Brain microvascular endothelial cell (primary cell): ENCODE measurements at regions not wholly inside any gene's neighbourhood (a gene's known extent, or its start where the extent isn't known, plus 50 kb on each side); places are given as distances from the start of the nearest gene placed in this dataset.

Experiments used
- DNase-seq: peaks from one replicate; pipeline ENCODE4 v3.0.0-alpha.2; 2020
- H3K27ac ChIP-seq: fragments of 250-450 bp; sonication (Bioruptor Pico); 2 replicates; pipeline ENCODE4 v1.5.1; 2020; ENCODE audit warnings: mild to moderate bottlenecking, moderate library complexity
- H3K27me3 ChIP-seq: fragments of 250-450 bp; sonication (Bioruptor Pico); replicated peaks from 2 replicates; pipeline ENCODE4 v1.5.1; 2020; ENCODE audit warnings: mild to moderate bottlenecking
- H3K36me3 ChIP-seq: fragments of 250-450 bp; sonication (Bioruptor Pico); replicated peaks from 2 replicates; pipeline ENCODE4 v1.5.1; 2020; ENCODE audit warnings: mild to moderate bottlenecking
- H3K4me3 ChIP-seq: 2 replicates; pipeline ENCODE4 v1.5.1; 2011; ENCODE audit warnings: low read depth, mild to moderate bottlenecking, control low read depth, low read length, moderate library complexity
- CTCF ChIP-seq: IDR thresholded peaks from 2 replicates; pipeline ENCODE4 v1.5.1; 2011; ENCODE audit warnings: low read depth, mild to moderate bottlenecking, moderate library complexity, low read length, control low read depth, inconsistent platforms; ENCODE audit errors: missing control alignments
- in situ Hi-C: cut with HindIII; loops from 2 replicates; pipeline ENCODE4 v1.10.0; 2017; ENCODE audit warnings: low sequenced_read_pairs, low pct_ligation_motif_present

DNA sequence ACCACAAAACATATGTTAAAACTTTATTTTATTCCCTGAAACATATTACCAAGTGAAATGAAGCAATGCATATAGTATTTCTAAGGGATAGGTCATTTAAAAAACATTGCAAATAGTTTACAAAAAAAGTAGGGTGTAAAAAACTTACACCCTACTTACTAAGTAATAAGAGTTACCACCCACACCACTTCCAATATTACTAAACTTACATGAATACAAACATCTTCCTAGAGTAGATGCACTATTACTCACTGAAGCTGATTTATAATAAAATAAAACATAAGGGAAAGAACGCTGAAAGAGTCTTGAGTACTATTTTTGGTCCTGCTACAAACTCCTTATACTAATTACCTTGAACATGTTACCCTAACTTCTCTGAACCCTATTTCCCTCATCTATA lies 289.4 kb downstream of the HINT1 start:
- Histone ChIP-seq H3K4me3 (no peak overlapping the region), H3K27ac (no peak overlapping the region), H3K27me3 (no peaks in the 10 kb centered on the region), H3K36me3 (no peaks in the 10 kb centered on the region)
- DNase-seq: no peak
- in situ Hi-C loops: no loop called here
- no peak for TF ChIP-seq CTCF

GRCh38 chr5:130874861-130875417 lies 290.1 kb downstream of the HINT1 start:
- no peak for DNase-seq
- no peak for TF ChIP-seq CTCF
- no peak overlapping the region for H3K27ac ChIP-seq
- H3K4me3 ChIP-seq: no peak overlapping the region
- no peaks in the 10 kb centered on the region for H3K27me3 ChIP-seq
- in situ Hi-C loops: no loop called here
- H3K36me3 ChIP-seq: no peaks in the 10 kb centered on the region

DNA sequence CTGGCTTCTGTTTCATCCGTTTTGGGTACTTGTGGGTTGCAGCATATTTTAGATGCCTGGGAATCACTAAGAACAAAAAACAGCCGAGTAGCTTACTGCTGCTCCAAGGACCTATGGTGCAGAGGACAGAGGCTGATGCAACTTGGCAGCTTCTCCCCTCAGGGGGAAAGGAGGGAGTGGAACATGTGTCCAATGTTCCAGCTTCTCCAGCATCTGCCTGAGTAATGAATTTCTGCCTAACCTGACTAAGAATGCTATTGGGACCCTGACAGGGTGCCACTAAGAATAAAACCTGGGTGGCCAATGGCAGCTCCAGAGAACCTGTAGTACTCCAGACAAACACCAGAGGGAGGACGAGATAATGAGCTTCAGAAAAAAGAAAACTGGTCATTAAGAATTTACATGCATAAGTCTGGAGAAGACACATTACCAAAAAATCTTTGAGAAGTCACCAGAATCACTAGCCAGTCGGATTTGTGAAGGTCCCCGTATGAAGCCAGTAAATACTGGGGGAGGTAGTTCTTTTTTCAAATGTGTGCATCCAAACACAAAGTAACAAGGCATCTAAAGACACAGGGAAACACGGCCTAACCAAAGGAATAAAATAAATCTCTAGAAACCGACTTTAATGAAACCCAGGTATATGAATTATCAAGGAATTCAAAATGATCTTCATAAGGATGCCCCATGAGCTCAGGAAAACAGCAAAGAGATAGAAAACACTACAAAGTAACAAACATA lies 293.5 kb downstream of the HINT1 start:
- peak; percentile 33 for DNase-seq
- TF ChIP-seq CTCF: peak; percentile 66
- in situ Hi-C loops: no loop called here

GRCh38 chr5:130870691-130871090 lies 294.4 kb downstream of the HINT1 start:
- in situ Hi-C loops: no loop called here
- TF ChIP-seq CTCF: no peak
- H3K27me3 ChIP-seq: no peaks in the 10 kb centered on the region
- H3K4me3 ChIP-seq: no peak overlapping the region
- no peak for DNase-seq
- no peaks in the 10 kb centered on the region for H3K36me3 ChIP-seq
- no peak overlapping the region for H3K27ac ChIP-seq

More for the DNA sequence above, 293.5 kb downstream of the HINT1 start:
- H3K27me3 ChIP-seq: no peaks in the 10 kb centered on the region
- no peak overlapping the region for H3K27ac ChIP-seq
- H3K36me3 ChIP-seq: no peaks in the 10 kb centered on the region
- no peak overlapping the region for H3K4me3 ChIP-seq

- peak; percentile 33 for DNase-seq
- Histone ChIP-seq H3K27me3 (no peaks in the 10 kb centered on the region), H3K36me3 (no peaks in the 10 kb centered on the region), H3K4me3 (no peak overlapping the region), H3K27ac (no peak overlapping the region)
- no peak for TF ChIP-seq CTCF
- in situ Hi-C loops: no loop called here
Measured at GRCh38 chr5:130868186-130868840, 296.7 kb downstream of the HINT1 start.
